GM13977 (cell line): ENCODE measurements at regions not wholly inside any gene's neighbourhood (a gene's known extent, or its start where the extent isn't known, plus 50 kb on each side); places are given as distances from the start of the nearest gene placed in this dataset.

ENCODE experiments used
- DNase-seq: peaks from one replicate; pipeline ENCODE4 v3.0.0; 2012; ENCODE audit warnings: low spot score
- in situ Hi-C: fragments of 300-500 bp; cut with MboI; formaldehyde crosslinking; loops from one replicate; pipeline ENCODE4 v1.12.0; 2022; ENCODE audit warnings: low sequenced_read_pairs, low pct_unique_long_range_greater_than_20kb, mixed read lengths, inconsistent platforms; ENCODE audit not compliant: unreplicated experiment
- TF ChIP-seq, protein P1 (sequence below): IDR thresholded peaks from 2 replicates; pipeline ENCODE4 v1.5.1; 2012; ENCODE audit warnings: mild to moderate bottlenecking, control low read depth; ENCODE audit not compliant: insufficient read depth; ENCODE audit errors: extremely low read depth, missing control alignments

DNA sequence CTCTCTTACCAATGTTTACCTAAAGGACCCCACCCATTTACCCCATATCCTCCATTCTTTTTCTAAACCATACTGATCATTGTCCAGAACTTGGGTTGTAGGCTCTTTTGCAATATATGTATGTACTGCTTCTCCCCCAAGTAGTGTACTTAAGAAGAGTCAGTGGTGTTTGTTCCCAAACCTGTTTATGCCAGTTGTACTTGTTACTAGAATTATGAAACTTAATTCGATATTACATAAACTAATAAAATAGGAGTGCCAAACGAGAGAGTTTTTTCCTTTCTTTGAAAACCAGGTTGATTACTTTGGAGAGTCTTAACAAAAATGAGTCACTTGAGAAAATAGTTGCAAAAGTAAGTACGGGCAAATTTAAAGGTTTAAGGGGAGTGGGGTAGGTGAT, 96.3 kb downstream of the GEMIN8 start:
- TF ChIP-seq, protein P1, sequence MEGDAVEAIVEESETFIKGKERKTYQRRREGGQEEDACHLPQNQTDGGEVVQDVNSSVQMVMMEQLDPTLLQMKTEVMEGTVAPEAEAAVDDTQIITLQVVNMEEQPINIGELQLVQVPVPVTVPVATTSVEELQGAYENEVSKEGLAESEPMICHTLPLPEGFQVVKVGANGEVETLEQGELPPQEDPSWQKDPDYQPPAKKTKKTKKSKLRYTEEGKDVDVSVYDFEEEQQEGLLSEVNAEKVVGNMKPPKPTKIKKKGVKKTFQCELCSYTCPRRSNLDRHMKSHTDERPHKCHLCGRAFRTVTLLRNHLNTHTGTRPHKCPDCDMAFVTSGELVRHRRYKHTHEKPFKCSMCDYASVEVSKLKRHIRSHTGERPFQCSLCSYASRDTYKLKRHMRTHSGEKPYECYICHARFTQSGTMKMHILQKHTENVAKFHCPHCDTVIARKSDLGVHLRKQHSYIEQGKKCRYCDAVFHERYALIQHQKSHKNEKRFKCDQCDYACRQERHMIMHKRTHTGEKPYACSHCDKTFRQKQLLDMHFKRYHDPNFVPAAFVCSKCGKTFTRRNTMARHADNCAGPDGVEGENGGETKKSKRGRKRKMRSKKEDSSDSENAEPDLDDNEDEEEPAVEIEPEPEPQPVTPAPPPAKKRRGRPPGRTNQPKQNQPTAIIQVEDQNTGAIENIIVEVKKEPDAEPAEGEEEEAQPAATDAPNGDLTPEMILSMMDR: no peak
- in situ Hi-C loops: no loop called here
- DNase-seq: no peak

GRCh38 chrX:13932416-13932815, 97.3 kb downstream of the GEMIN8 start:
- no peak for DNase-seq
- in situ Hi-C loops: no loop called here
- TF ChIP-seq, protein P1: no peak

DNA sequence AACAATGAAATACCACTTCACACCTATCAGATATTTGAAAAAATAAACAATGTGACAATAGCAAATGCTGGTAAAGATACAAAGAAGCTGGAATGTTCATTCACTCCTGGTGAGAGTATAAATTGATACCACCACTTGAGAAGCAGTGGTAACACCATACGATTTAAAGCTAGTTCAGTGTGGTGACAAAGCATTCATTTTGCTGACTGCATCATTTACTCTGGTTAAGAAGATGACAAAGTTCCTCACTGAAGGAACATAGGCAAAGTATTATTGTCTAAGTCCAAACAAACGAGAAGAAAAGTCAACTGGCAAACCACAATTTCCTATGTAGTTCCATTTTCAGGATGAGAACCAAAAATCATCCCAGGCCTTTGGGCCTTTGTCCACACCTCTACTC, 102.5 kb downstream of the GEMIN8 start:
- in situ Hi-C loops: no loop called here
- no peak for DNase-seq
- TF ChIP-seq, protein P1: no peak

DNA sequence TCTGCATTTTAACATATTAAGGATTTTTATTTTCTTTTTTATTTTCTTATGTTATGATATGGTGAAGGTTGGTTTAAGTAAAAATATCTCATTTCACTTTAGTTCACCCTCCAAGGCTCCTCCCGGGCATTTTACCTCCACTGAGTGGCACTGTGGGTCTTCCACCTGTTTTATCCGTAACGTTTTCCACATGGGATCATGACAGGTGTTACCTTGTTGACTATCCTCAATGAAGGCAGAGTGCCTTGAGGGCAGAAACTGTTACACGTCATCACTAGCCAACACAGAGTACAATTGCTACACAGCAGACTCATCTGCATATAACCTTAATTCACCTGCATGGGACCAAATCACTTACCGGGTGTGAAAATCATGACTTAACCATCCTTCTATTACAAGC, 105.8 kb downstream of the GEMIN8 start:
- in situ Hi-C loops: no loop called here
- TF ChIP-seq, protein P1: no peak
- DNase-seq: no peak

DNA sequence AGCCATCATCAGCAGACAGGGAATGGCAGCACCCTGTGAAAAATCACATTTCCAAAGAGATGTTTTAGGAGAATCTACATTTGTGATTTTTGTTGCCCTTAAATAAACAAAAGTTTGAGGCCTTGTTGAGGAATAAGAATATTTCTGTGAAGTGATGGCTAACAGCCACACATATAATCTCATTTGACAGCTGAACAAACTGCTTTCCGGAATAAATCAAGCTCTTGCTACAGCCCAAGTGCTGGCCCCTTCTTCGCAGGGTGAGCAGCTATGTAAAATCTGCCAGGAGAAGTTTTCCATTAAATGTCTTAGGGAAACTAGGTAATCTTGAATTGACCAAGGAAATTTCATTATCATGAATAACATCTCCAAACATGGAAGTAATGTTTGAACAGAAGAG, 106.4 kb upstream of the GPM6B start:
- in situ Hi-C loops: no loop called here
- DNase-seq: no peak
- TF ChIP-seq, protein P1: no peak

GRCh38 chrX:13917507-13917906, 100.6 kb upstream of the GPM6B start:
- TF ChIP-seq, protein P1: no peak
- no peak for DNase-seq
- in situ Hi-C loops: no loop called here

DNA sequence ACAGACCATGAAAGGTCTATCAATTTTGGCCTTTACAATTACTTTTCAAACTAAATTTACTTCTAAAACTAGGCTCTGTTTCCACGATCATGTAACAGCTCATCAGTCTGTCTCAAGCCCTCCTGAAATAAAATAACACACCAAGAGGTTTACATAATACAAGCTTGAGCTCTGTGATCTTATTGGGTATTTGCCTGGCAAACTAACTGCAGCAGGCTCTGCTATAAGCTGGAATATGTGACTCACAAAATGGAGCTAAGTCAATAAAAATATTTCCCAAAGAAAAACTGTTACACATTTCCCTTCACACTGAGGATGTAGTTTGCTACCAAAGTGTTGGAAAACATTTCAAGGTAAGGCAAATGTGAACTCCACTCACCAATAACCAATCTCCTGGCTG, 94.7 kb upstream of the GPM6B start:
- TF ChIP-seq, protein P1: no peak
- no peak for DNase-seq
- in situ Hi-C loops: no loop called here
